ENCODE measurements at regions not wholly inside any gene's neighbourhood (a gene's known extent, or its start where the extent isn't known, plus 50 kb on each side); places are given as distances from the start of the nearest gene placed in this dataset.

- FAIRE-seq, result no peak
- POLR2A ChIA-PET, result no interaction called here
Observed at GRCh38 chr13:108137176-108137575, 78.2 kb downstream of the LIG4 start.

GRCh38 chr13:108127406-108127805 is 87.9 kb downstream of the LIG4 start:
- CTCF ChIA-PET, result no interaction called here
- no peaks in the 10 kb centered on the region for H3K27me3 ChIP-seq (ENCODE audit: control insufficient read depth in 2 of 2, insufficient read depth in 2 of 2, low read length in 2 of 2)
- no peak overlapping the region for H3K27ac ChIP-seq (ENCODE audit: insufficient read depth, low read depth, low read length)
- FAIRE-seq (no peak), DNase-seq (ENCODE audit: low read depth, low spot score) (no peak)
- H3K9ac ChIP-seq (replicated peaks; ENCODE audit: extremely low read depth, insufficient read depth, low read length), result no peak overlapping the region
- H3K9me3 ChIP-seq (replicated peaks; ENCODE audit: control insufficient read depth, insufficient read depth, low read length), result no peaks in the 10 kb centered on the region
- H3K4me2 ChIP-seq (ENCODE audit: insufficient read depth, low read length), result no peak overlapping the region
- TF ChIP-seq MAX (IDR thresholded peaks at IDR 0.05; ENCODE audit: insufficient read depth, insufficient read length), result no peak
- no peak for TF ChIP-seq JUN (IDR thresholded peaks at IDR 0.05; ENCODE audit: borderline replicate concordance, insufficient read depth, insufficient read length, low read depth)
- TF ChIP-seq GATA2 (IDR thresholded peaks at IDR 0.05; ENCODE audit: insufficient read depth, insufficient read length, low read depth, low read length), result no peak
- TF ChIP-seq, protein P1, sequence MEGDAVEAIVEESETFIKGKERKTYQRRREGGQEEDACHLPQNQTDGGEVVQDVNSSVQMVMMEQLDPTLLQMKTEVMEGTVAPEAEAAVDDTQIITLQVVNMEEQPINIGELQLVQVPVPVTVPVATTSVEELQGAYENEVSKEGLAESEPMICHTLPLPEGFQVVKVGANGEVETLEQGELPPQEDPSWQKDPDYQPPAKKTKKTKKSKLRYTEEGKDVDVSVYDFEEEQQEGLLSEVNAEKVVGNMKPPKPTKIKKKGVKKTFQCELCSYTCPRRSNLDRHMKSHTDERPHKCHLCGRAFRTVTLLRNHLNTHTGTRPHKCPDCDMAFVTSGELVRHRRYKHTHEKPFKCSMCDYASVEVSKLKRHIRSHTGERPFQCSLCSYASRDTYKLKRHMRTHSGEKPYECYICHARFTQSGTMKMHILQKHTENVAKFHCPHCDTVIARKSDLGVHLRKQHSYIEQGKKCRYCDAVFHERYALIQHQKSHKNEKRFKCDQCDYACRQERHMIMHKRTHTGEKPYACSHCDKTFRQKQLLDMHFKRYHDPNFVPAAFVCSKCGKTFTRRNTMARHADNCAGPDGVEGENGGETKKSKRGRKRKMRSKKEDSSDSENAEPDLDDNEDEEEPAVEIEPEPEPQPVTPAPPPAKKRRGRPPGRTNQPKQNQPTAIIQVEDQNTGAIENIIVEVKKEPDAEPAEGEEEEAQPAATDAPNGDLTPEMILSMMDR (IDR thresholded peaks at IDR 0.05; ENCODE audit: extremely low read depth in 1 of 2, insufficient read depth in 1 of 2, low read depth in 1 of 2, low read length in 2 of 2), result no peak
- intact Hi-C loops (cut with micrococcal nuclease) (no loop called here), dilution Hi-C loops (cut with MboI; ENCODE audit: extremely low pct_ligation_motif_present, low sequenced_read_pairs) (no loop called here)
- H3K36me3 ChIP-seq (ENCODE audit: control insufficient read depth in 2 of 2, extremely low read depth in 1 of 2, insufficient read depth in 2 of 2, low read length in 2 of 2), result no peaks in the 10 kb centered on the region
- no peaks in the 10 kb centered on the region for H3K4me1 ChIP-seq (ENCODE audit: control insufficient read depth, extremely low read depth, insufficient read depth, low read length)
- no peaks in the 10 kb centered on the region for H4K20me1 ChIP-seq (replicated peaks; ENCODE audit: control insufficient read depth, extremely low read depth, insufficient read depth, low read length)
- BruUV-seq (replicated peaks), result no TSS peak
- H3K9me1 ChIP-seq (replicated peaks; ENCODE audit: control insufficient read depth, extremely low read depth, insufficient read depth, low read length), result no peaks in the 10 kb centered on the region
- no peak overlapping the region for H3K4me3 ChIP-seq (replicated peaks in 1 of 3; ENCODE audit: insufficient read depth in 1 of 3, low read depth in 1 of 3, low read length in 3 of 3)
- no peaks in the 10 kb centered on the region for H3K79me2 ChIP-seq (ENCODE audit: control insufficient read depth, insufficient read depth, low read length)
- POLR2A ChIA-PET, result no interaction called here
- H2AFZ ChIP-seq (ENCODE audit: low read depth, low read length), result no peak overlapping the region

More at GRCh38 chr13:108137176-108137575, 78.2 kb downstream of the LIG4 start:
- no peaks in the 10 kb centered on the region for H3K9me1 ChIP-seq (replicated peaks; ENCODE audit: control insufficient read depth, extremely low read depth, insufficient read depth, low read length)
- no peak overlapping the region for H3K4me2 ChIP-seq (ENCODE audit: insufficient read depth, low read length)
- H3K27ac ChIP-seq (ENCODE audit: insufficient read depth, low read depth, low read length), result no peak overlapping the region
- CTCF ChIA-PET, result no interaction called here
- DNase-seq (ENCODE audit: low read depth, low spot score), result no peak
- H3K9me3 ChIP-seq (replicated peaks; ENCODE audit: control insufficient read depth, insufficient read depth, low read length), result no peaks in the 10 kb centered on the region
- H3K27me3 ChIP-seq (ENCODE audit: control insufficient read depth in 2 of 2, insufficient read depth in 2 of 2, low read length in 2 of 2), result no peaks in the 10 kb centered on the region
- no peaks in the 10 kb centered on the region for H4K20me1 ChIP-seq (replicated peaks; ENCODE audit: control insufficient read depth, extremely low read depth, insufficient read depth, low read length)
- H3K4me1 ChIP-seq (ENCODE audit: control insufficient read depth, extremely low read depth, insufficient read depth, low read length), result no peaks in the 10 kb centered on the region
- H2AFZ ChIP-seq (ENCODE audit: low read depth, low read length), result no peak overlapping the region
- no peak overlapping the region for H3K4me3 ChIP-seq (replicated peaks in 1 of 3; ENCODE audit: insufficient read depth in 1 of 3, low read depth in 1 of 3, low read length in 3 of 3)
- H3K79me2 ChIP-seq (ENCODE audit: control insufficient read depth, insufficient read depth, low read length), result no peaks in the 10 kb centered on the region
- BruUV-seq (replicated peaks), result no TSS peak
- dilution Hi-C loops (cut with MboI; ENCODE audit: extremely low pct_ligation_motif_present, low sequenced_read_pairs), result no loop called here
- intact Hi-C loops (cut with micrococcal nuclease), result no loop called here
- H3K36me3 ChIP-seq (ENCODE audit: control insufficient read depth in 2 of 2, extremely low read depth in 1 of 2, insufficient read depth in 2 of 2, low read length in 2 of 2), result no peaks in the 10 kb centered on the region
- TF ChIP-seq POLR2AphosphoS5 (IDR thresholded peaks at IDR 0.05; ENCODE audit: insufficient read depth, low read depth, low read length) (no peak), EZH2 (IDR thresholded peaks at IDR 0.05; ENCODE audit: borderline replicate concordance, low read depth, low read length, severe bottlenecking) (no peak), JUN (IDR thresholded peaks at IDR 0.05; ENCODE audit: borderline replicate concordance, insufficient read depth, insufficient read length, low read depth) (no peak), GATA2 (IDR thresholded peaks at IDR 0.05; ENCODE audit: insufficient read depth, insufficient read length, low read depth, low read length) (no peak), FOS (IDR thresholded peaks at IDR 0.05; ENCODE audit: borderline replicate concordance, insufficient read depth, low read length) (no peak)
- TF ChIP-seq, protein P1 (IDR thresholded peaks at IDR 0.05; ENCODE audit: extremely low read depth in 1 of 2, insufficient read depth in 1 of 2, low read depth in 1 of 2, low read length in 2 of 2), result no peak
- H3K9ac ChIP-seq (replicated peaks; ENCODE audit: extremely low read depth, insufficient read depth, low read length), result no peak overlapping the region
